Ovary (tissue), 7 donors: ENCODE measurements at regions not wholly inside any gene's neighbourhood (a gene's known extent, or its start where the extent isn't known, plus 50 kb on each side); places are given as distances from the start of the nearest gene placed in this dataset.

ENCODE experiments used
- DNase-seq, 5 donors: peaks; one replicate each; pipeline ENCODE4 v3.0.0-alpha.2; 2019 to 2020
- H3K27ac ChIP-seq, 2 donors: fragments of 200-600 bp; one replicate each; pipeline versions ENCODE4 v1.5.1 to v1.8.0; 2019 to 2022
- H3K27me3 ChIP-seq: fragments of 200-600 bp; one replicate; pipeline ENCODE4 v1.8.0; 2022
- H3K36me3 ChIP-seq: fragments of 200-600 bp; sonication (generic); one replicate; pipeline ENCODE4 v1.5.1; 2019
- H3K4me1 ChIP-seq: one replicate; pipeline ENCODE4 v1.8.1; 2013; ENCODE audit warnings: mild to moderate bottlenecking, moderate library complexity; ENCODE audit not compliant: insufficient read depth
- H3K4me3 ChIP-seq: fragments of 200-600 bp; sonication (generic); one replicate; pipeline ENCODE4 v1.5.1; 2017
- H3K9me3 ChIP-seq, 2 donors: fragments of 200-600 bp in 1 of 2; sonication (generic) in 1 of 2; one replicate each; pipeline versions ENCODE4 v1.5.1 to v1.8.1; 2013 to 2019; ENCODE audit warnings: mild to moderate bottlenecking in 1 of 2, moderate library complexity in 1 of 2
- CTCF ChIP-seq, 3 donors: fragments of 450-650 bp in 2 of 3; fragments of 200-600 bp in 1 of 3; IDR thresholded peaks; one replicate each; pipeline versions ENCODE4 v1.5.1 to v1.8.0; 2016 to 2022; ENCODE audit warnings: antibody characterized with exemption in 3 of 3, mild to moderate bottlenecking in 1 of 3
- EP300 ChIP-seq: sonication (generic); formaldehyde crosslinking; IDR thresholded peaks from one replicate; pipeline ENCODE4 v1.6.1; 2017; ENCODE audit warnings: antibody characterized with exemption
- POLR2A ChIP-seq: fragments of 450-650 bp; IDR thresholded peaks from one replicate; pipeline ENCODE4 v1.6.1; 2017; ENCODE audit warnings: antibody characterized with exemption, mild to moderate bottlenecking, moderate library complexity
- WGBS, 3 donors: extraction: QIAGEN DNeasy Blood & Tissue Kit in 1 of 3; methylation state at CpG; one replicate each; pipeline versions ENCODE4 v1.1.5 to v1.1.7; 2013 to 2017; 5-methylcytosine and 5-hydroxymethylcytosine counted together
- intact Hi-C, 4 donors: fragments of 100-400 bp; cut with DNase I; formaldehyde crosslinking; loops; one replicate each; pipeline versions ENCODE4 v1.11.0 to v1.15.1; 2022 to 2023
- donor health status: DM: no; HTN: no; CAD: no; lungs with moderate emphysema.
- donor health status: DM: no; HTN: no; CAD: no.
- donor health status: Bipolar disorder and iron deficiency.
- donor health status: DM: no; HTN: no; CAD: no.
- donor health status: DM: yes; HTN: yes; CAD: no.

- intact Hi-C loops, result no loop called here
- Histone ChIP-seq H3K9me3 (no peaks in the 10 kb centered on the region), H3K27me3 (no peaks in the 10 kb centered on the region), H3K4me1 (no peaks in the 10 kb centered on the region), H3K27ac (no peak overlapping the region), H3K36me3 (no peaks in the 10 kb centered on the region), H3K4me3 (no peak overlapping the region)
- 61 to 63% (median 61%) methylated on average over 4 of the region's 4 CpGs for WGBS, 3 donors
- TF ChIP-seq POLR2A (no peak), EP300 (no peak), CTCF (IDR thresholded peaks at IDR 0.05) (no peak)
- DNase-seq, result no peak
Measured at GRCh38 chr4:181150191-181150590, 1093.0 kb upstream of the TENM3 start.

GRCh38 chr4:181151856-181152255, 1091.3 kb upstream of the TENM3 start:
- DNase-seq, result no peak
- TF ChIP-seq POLR2A (no peak), EP300 (no peak), CTCF (IDR thresholded peaks at IDR 0.05) (no peak)
- H3K27ac ChIP-seq, result no peak overlapping the region
- intact Hi-C loops, result no loop called here
- no peaks in the 10 kb centered on the region for H3K9me3 ChIP-seq
- no peaks in the 10 kb centered on the region for H3K4me1 ChIP-seq
- no peak overlapping the region for H3K4me3 ChIP-seq
- no peaks in the 10 kb centered on the region for H3K27me3 ChIP-seq
- no peaks in the 10 kb centered on the region for H3K36me3 ChIP-seq
- WGBS, 3 donors, result 86 to 87% (median 87%) methylated on average over 7 of the region's 7 CpGs

GRCh38 chr4:181157647-181158046, 1085.6 kb upstream of the TENM3 start:
- intact Hi-C loops, result no loop called here
- H3K36me3 ChIP-seq, result no peaks in the 10 kb centered on the region
- H3K9me3 ChIP-seq, result no peaks in the 10 kb centered on the region
- no peaks in the 10 kb centered on the region for H3K4me1 ChIP-seq
- no peak for DNase-seq
- 65 to 73% (median 67%) methylated on average over 4 of the region's 4 CpGs for WGBS, 3 donors
- no peak overlapping the region for H3K4me3 ChIP-seq
- H3K27ac ChIP-seq, result no peak overlapping the region
- no peaks in the 10 kb centered on the region for H3K27me3 ChIP-seq
- TF ChIP-seq EP300, result no peak
- TF ChIP-seq CTCF (IDR thresholded peaks at IDR 0.05), result no peak
- no peak for TF ChIP-seq POLR2A

- Histone ChIP-seq H3K4me3 (no peak overlapping the region), H3K4me1 (no peaks in the 10 kb centered on the region), H3K27me3 (no peaks in the 10 kb centered on the region), H3K36me3 (no peaks in the 10 kb centered on the region), H3K9me3 (no peaks in the 10 kb centered on the region), H3K27ac (no peak overlapping the region)
- intact Hi-C loops, result no loop called here
- TF ChIP-seq EP300 (no peak), CTCF (IDR thresholded peaks at IDR 0.05) (no peak), POLR2A (no peak)
- DNase-seq, result no peak
- WGBS, 3 donors, result 72 to 78% (median 76%) methylated on average over 8 of the region's 8 CpGs
Measured at GRCh38 chr4:181158971-181159370, 1084.2 kb upstream of the TENM3 start.

GRCh38 chr4:181161669-181162068, 1081.5 kb upstream of the TENM3 start:
- intact Hi-C loops, result no loop called here

More at GRCh38 chr4:181161669-181162068, 1081.5 kb upstream of the TENM3 start:
- Histone ChIP-seq H3K9me3 (no peaks in the 10 kb centered on the region), H3K4me1 (no peaks in the 10 kb centered on the region), H3K4me3 (no peak overlapping the region), H3K36me3 (no peaks in the 10 kb centered on the region), H3K27ac (no peak overlapping the region), H3K27me3 (no peaks in the 10 kb centered on the region)
- 34 to 52% (median 45%) methylated on average over 4 of the region's 4 CpGs for whole genome bisulfite sequencing, 3 donors
- no peak for DNase-seq
- TF ChIP-seq POLR2A (no peak), CTCF (IDR thresholded peaks at IDR 0.05) (no peak), EP300 (no peak)
